ENCODE measurements at regions not wholly inside any gene's neighbourhood (a gene's known extent, or its start where the extent isn't known, plus 50 kb on each side); places are given as distances from the start of the nearest gene placed in this dataset.
"Not testable (repeated sequence)": the region's sequence is repeated elsewhere in the genome, so short reads cannot be mapped to it uniquely, and the experiment has no call there.

DNA sequence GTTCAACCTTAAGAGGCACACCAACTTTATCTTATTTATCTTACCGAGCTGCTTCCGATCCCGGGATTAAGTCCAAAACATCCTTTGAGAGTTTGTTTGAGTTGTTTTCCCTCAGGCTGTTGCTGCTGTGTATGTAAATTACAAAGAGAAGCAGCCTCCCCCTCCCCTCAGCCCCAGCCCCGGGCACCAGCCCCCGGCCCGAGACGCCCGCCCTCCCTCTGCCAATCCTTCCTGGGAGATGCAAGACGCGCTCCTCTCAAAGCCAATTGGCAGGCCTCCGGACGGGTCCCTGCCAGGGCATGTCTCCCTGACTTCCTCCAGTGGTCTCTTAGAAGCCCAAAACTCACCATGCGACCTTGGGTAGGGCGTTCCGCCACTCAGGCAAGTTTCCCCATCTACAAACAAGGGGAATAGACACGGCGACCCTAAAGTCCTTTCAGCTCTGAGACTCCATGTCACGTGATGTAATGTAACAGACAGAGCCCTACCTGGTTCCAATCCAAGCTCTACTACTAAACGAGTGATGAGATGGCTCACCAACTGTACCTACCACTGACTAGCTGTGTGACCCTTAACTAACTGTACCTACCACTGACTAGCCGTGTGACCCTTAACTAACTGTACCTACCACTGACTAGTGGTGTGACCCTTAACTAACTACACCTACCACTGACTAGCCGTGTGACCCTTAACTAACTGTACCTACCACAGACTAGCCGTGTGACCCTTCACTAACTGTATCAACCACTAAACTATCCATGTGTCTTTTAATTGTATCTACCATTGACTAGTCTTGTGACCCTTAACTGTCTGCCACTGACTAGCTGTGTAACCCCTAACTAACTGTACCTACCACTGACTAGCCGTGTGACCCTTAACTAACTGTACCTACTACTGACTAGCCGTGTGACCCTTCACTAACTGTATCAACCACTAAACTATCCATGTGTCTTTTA is 114.2 kb downstream of the NPIPA8 start:
- TF ChIP-seq, protein P1, sequence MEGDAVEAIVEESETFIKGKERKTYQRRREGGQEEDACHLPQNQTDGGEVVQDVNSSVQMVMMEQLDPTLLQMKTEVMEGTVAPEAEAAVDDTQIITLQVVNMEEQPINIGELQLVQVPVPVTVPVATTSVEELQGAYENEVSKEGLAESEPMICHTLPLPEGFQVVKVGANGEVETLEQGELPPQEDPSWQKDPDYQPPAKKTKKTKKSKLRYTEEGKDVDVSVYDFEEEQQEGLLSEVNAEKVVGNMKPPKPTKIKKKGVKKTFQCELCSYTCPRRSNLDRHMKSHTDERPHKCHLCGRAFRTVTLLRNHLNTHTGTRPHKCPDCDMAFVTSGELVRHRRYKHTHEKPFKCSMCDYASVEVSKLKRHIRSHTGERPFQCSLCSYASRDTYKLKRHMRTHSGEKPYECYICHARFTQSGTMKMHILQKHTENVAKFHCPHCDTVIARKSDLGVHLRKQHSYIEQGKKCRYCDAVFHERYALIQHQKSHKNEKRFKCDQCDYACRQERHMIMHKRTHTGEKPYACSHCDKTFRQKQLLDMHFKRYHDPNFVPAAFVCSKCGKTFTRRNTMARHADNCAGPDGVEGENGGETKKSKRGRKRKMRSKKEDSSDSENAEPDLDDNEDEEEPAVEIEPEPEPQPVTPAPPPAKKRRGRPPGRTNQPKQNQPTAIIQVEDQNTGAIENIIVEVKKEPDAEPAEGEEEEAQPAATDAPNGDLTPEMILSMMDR (IDR thresholded peaks at IDR 0.05) = not testable (repeated sequence)
- not testable (repeated sequence) for TF ChIP-seq ATF1, ZNF232 (CRISPR knock-in tag; IDR thresholded peaks at IDR 0.05)

All from WTC11 (cell line).